Tibial nerve (tissue), 3 donors: ENCODE measurements at regions not wholly inside any gene's neighbourhood (a gene's known extent, or its start where the extent isn't known, plus 50 kb on each side); places are given as distances from the start of the nearest gene placed in this dataset.
"Not testable (repeated sequence)": the region's sequence is repeated elsewhere in the genome, so short reads cannot be mapped to it uniquely, and the experiment has no call there.

Experiments
- POLR2A ChIP-seq, 2 donors: fragments of 450-650 bp; IDR thresholded peaks; one replicate each; pipeline ENCODE4 v1.6.1; 2017; ENCODE audit warnings: antibody characterized with exemption in 2 of 2, mild to moderate bottlenecking in 2 of 2, moderate library complexity in 2 of 2
- TF ChIP-seq, protein P1 (sequence below), 5 experiments: fragments of 200-600 bp in 3 of 5; fragments of 450-650 bp in 2 of 5; sonication (generic) in 3 of 5; IDR thresholded peaks; one replicate each; pipeline ENCODE4 v1.5.1; 2016 to 2019; ENCODE audit warnings: antibody characterized with exemption in 5 of 5, mild to moderate bottlenecking in 3 of 5, moderate library complexity in 2 of 5

DNA sequence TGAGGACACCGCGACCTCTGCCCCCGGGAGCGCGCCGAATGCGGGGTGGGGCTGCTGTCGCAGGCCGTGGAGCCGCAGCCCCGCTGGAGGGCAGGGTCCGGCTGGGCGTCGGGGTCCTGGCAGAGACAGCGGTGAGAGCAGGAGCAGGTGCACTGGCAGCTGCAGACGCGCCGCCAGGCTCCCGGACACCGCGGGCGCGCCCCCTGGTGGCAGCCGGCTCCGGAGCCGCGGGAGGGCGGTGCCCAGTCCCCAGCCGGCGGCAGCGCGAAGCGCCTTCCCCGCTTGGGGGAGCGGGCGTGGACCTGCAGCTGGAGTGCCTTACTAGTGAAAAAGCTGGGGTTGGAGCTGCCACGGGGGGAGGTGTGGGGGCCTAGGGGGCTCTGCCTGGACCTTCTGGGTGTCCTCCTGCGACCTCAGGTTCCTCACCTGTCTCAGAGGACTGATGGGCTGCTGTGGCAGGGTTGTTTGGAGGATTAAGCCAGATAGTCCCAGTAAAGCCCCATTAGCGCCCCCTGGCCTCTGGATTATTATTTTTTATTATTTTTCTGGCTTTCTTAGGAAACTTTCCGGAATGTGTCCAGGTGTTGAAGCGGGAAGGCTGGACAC, 274.2 kb downstream of the CCDC74A start:
- TF ChIP-seq, protein P1, sequence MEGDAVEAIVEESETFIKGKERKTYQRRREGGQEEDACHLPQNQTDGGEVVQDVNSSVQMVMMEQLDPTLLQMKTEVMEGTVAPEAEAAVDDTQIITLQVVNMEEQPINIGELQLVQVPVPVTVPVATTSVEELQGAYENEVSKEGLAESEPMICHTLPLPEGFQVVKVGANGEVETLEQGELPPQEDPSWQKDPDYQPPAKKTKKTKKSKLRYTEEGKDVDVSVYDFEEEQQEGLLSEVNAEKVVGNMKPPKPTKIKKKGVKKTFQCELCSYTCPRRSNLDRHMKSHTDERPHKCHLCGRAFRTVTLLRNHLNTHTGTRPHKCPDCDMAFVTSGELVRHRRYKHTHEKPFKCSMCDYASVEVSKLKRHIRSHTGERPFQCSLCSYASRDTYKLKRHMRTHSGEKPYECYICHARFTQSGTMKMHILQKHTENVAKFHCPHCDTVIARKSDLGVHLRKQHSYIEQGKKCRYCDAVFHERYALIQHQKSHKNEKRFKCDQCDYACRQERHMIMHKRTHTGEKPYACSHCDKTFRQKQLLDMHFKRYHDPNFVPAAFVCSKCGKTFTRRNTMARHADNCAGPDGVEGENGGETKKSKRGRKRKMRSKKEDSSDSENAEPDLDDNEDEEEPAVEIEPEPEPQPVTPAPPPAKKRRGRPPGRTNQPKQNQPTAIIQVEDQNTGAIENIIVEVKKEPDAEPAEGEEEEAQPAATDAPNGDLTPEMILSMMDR (IDR thresholded peaks at IDR 0.05): peak; percentile 74 to 87 (median 79)
- TF ChIP-seq POLR2A (IDR thresholded peaks at IDR 0.05): not testable (repeated sequence)
